HG03097 (cell line): ENCODE measurements at regions not wholly inside any gene's neighbourhood (a gene's known extent, or its start where the extent isn't known, plus 50 kb on each side); places are given as distances from the start of the nearest gene placed in this dataset.

Experiments used
- ATAC-seq: cut with Tn5 transposase; IDR thresholded peaks from one replicate; pipeline ENCODE4 v1.9.1; 2021; ENCODE audit not compliant: unreplicated experiment, low FRiP score

DNA sequence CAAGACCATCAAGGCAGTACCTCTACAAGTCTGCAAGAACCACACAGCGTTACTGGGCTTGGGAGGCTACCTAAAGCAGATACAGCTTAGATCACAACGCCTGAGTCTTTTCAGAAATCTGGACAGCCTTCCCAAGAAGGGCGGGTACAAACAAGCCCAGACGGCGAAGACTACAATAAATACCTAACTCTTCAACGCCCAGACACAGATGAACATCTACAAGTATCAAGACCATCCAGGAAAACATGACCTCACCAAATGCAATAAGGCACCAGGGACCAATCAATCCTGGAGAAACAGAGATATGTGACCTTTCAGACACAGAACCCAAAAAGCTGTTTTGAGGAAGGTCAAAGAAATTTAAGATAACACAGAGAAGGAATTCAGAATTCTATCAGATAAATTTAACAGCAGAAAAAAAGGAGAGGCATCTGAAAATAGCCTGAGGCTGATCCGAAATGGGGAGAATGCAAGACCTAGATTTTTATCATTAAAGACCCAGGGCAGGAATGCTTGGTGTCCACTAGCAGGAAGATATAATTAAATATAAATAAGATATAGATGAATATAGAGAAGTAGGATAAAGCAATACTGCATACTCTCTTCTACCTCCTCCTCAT is 131.7 kb upstream of the COL21A1 start:
- no peak for ATAC-seq

DNA sequence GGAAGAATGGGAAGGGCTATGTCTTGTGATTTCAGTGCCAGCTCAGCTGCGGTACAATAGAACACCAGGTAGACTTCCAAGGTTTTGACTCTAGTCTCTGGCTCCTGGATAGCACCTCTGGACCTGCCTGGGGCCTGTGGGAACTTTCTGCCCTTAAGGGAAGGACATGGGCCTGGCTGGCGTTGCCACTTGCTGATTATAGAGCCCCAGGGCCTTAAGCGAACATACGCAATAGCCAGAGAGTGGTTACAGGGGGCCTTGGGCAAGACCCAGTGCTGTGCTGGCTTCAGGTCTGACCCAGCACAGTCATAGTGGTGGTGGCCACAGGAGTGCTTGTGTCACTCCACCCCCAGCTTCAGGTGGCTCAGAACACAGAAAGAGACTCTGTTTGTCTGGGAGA is 131.1 kb upstream of the COL21A1 start:
- no peak for ATAC-seq

DNA sequence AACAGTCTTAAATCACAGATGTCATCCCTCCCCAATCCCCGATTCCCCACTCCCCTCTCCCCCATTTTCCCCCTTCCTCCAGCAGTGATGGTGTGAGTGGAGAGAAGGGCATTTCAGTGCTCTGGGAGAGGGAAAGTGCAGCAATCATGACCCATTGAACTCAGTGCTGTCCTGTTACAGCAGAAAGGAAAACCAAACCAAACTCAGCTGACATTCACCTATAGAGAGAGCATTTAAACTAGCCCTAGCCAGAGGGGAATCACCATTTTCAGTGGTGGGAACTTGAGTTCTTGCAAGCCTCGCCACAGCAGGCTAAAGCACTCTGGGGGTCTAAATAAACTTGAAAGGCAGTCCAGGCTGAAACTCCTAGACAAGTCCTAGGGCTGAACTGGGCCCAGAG is 129.9 kb upstream of the COL21A1 start:
- no peak for ATAC-seq

DNA sequence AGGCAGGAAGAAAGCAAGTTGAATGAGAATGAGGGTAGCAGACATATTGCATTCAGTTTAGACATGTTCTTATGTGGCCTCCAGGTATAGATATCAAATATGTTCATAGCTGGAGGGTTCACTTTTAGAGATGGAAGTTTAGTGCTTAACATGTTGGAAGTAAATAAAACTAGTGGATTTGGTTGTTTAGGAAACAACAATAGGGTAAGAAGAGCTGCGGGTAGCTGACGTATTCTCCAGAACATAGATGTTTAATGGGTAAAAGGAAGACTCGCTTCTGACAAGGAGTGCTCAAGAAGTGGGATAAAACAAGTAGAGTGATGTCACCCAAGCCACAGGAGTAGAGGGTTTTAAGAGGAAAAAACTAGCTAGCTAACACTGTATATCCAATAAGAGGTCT is 128.4 kb upstream of the COL21A1 start:
- ATAC-seq: no peak

DNA sequence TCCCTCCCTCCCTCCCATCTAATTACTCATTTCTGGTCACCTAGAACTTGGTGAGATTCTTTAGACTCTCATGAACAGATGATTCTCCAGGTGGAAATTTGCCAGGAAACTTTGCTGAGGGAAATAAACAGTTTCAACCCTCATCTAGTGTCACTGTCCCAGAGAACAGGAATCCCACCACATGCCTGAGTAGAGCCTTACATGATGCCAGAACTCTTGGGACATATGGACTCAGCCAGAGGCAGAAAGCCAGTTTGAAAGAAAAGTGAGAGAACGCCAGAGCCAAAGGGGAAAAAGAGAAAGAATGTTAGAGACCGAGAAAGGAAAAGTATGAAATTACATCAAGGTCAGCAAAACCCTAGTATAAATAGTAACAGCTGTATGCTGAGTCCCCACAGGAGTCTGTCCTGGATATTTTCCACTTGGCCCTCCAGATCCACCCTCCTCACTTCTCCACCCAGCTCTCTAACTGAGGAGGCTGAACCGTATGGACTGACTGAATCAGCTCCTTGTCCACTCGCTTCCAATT is 127.5 kb upstream of the COL21A1 start:
- ATAC-seq: no peak

DNA sequence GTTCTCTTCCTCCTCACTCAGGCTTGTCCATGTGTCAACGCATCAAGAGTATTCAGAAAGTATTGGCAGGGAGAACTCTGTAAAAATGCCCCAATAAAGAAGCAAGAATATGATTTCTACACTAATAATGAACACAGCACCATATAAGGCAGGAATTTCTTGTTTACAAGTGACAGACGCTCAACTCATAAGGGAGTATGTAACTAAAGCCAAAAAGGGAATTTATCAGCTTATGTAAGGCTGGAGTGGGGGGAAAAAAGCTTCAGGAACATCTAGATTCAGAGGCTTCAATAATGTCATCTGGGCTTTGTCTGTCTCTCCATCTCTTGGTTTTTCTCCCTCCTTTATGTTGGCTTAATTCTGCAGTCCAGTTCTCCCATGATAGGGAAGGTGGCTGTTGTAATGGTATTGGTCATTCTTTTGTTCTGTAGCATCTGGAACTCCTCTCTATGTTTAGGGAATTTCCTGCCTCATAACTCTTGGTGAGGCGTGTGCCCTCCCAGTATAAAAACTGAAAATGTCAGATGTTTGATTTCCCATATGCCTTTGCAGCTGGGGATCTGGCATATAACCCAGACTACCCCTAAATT is 125.1 kb upstream of the COL21A1 start:
- ATAC-seq: no peak

DNA sequence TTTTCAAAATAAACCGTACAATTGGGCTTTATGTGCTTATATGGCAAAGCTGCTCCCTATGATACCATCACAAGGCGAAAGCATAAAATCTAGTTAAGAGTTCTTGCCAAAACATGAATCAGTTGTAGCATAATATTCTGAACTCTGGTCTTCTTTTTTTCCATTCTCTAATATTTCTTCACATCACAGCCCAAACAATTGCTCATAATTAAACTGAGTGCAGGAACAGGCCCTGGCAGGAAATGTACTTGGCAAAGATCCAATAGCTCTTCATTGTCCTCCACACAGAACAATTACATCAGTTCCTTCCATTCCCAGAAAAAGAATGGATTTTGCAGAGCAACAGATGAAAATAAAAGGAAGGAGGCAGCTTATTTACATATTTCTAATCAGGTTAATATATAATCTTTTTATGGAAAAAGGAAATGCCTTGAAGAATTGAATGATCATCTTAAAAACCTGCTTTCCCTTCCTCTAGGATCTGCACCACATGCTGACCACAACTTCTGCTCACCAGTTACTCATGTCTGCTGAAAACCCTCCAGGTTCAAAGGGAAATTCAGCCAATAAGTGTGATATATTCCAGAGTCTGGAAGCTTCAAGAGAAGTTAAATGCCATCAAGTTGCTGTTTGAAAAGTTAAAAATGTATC is 123.3 kb upstream of the COL21A1 start:
- peak; percentile 64 for ATAC-seq

DNA sequence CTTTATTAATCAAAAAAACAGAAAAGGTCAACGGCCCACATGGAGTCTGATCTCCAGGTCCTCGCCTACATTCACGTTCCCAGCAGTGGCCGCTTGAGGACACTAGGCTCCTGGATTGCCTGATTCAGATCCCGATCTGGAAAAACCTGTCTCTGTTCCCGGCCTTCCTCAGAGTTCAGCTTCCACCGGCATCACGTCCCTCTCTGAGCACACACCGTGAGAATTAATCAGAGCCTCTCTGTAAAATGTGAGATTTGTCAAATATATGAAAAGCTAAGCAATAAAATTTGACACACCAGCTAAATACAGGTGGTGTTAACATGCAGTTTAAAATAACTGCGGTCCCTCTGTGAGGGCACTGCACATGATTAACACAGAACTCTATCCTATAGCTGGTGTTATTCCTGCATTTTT is 122.8 kb upstream of the COL21A1 start:
- ATAC-seq: no peak

DNA sequence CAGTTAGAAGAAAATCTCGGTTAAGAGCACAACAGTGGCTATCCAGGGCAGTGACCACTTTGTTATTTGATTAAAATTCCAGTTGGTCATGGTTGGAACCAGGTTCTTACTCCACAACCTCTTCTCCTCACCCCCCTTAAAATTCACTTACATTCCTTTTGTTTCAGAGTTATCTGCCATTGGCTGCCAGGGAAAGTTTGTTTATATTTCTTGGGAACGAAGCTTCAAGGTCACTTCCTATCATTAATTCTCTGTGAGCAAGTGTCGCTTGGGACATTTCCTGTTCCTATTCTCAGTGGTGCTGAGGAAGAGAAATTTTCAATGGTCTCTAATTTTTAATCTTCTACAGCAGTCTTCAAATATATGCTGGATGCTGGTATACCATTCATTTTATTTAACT is 121.1 kb upstream of the COL21A1 start:
- ATAC-seq: no peak

DNA sequence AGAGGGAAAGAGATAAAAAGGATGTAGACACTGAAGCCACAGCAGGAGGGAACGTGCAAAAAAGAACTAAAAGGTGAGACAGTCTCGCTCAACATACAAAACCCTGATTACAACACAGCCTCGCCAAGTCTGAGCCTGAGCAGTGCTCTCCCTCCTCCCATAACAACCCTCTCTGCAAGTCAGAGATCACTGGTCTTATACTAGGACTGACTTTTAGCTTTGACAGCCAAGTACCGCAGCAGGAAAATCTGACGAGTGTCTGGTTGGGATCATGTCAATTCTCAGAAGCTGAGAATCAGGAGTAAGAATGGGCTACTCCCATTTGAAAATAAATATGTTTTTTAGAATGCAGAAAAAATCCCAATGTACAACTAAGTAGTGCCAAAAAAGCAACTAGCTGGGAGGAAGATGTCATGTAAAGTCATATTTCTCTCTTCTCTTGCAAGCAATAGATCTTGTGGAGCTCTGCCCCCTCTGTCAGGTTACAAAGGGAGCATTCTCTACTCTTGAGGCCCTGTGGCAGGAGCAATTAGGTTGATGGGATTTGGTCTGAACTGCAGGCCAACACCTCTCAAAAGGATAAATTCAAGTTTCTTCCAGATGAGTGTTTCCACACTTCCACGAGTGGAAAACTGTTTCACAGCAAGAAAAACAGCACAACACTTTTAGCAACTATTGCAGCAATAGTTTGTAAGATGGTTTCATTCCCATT is 118.9 kb upstream of the COL21A1 start:
- no peak for ATAC-seq

DNA sequence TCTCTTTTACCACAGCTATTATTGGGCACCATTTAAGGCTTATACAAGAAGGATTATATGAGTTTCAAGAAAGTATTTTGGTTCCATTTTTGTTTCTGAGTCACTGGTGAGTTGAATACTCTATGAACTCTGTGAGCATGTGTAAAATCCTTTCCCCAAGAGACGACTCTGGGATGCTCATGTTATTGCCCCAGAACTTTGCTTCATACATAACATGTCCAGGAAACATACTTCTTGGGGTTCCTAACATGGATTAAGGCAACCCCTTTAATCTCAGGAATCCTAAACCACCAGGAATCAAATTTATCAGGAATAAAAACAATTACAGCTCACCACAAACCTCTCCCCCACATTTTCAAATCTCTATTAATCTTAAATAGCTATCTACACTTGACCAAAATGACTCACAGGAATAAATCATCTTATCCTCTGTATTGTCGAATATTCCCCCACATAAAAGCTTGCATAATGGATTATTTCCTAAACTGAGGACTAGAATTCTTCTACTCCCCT is 117.5 kb upstream of the COL21A1 start:
- ATAC-seq: no peak

DNA sequence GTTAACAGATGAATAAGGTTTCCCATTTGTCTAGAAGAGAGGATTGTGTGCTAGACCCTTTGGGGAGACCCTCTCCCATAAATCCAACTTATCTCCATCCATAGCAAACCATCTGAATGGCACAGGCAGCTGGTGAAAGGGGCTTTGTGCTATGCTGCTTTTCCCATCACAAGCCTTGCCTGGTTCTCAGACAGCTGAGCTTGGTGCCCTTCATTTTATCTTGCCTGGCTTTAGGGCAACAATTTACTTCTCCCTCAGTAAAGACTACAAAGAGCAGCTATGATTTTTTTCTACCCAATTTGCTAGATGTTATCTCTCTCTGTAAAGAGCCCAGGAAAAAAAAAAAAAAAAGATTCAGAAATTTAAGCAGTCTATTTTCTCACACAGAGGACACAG is 117.0 kb upstream of the COL21A1 start:
- ATAC-seq: no peak

DNA sequence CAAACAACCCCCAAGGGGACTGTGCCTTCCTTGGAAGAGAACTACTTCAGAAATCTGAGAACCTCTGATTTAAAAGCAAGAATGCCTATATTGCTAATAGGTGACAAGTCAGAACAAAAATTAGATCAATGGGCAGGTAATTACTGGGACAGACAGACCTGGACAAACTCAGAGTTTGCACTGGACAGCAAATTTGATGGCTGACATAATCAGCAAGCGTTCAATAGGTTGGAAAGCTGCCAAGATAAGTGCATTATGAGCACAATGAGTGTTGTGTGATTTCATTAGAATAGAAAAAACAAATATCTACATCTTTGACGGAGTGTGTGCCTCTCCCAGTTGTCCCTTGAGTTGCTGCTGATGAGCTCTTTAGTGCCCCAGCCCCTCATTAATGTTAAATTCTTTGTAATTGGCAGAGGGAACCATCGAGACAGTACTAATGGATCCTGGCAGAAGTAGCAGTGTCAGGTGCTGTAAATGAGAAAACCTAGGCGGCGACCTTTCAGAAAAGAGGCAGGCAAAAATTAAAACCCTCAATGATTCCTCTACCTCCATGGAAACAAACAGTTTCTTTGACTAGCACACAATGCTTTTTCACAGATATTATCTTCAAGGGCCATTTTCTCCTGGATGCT is 116.5 kb upstream of the COL21A1 start:
- no peak for ATAC-seq

DNA sequence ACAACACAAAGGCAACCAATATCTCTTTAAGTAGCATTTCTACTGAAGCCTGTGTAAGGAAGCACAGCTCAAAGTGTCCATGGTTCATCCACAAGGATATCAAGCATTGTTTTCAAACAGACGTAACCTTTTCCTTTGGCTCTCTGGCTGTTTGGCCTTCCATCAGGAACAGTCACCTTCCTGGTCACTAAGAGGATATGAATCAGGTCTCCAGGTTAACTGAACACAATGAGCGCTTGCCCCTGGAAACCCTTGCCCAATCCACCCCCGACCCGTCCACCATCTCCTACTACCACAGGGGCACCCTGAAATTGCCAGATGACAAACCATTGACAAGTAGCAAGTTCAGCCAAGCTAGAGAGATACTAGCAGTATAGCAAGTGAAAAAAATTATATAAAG is 114.4 kb upstream of the COL21A1 start:
- no peak for ATAC-seq

DNA sequence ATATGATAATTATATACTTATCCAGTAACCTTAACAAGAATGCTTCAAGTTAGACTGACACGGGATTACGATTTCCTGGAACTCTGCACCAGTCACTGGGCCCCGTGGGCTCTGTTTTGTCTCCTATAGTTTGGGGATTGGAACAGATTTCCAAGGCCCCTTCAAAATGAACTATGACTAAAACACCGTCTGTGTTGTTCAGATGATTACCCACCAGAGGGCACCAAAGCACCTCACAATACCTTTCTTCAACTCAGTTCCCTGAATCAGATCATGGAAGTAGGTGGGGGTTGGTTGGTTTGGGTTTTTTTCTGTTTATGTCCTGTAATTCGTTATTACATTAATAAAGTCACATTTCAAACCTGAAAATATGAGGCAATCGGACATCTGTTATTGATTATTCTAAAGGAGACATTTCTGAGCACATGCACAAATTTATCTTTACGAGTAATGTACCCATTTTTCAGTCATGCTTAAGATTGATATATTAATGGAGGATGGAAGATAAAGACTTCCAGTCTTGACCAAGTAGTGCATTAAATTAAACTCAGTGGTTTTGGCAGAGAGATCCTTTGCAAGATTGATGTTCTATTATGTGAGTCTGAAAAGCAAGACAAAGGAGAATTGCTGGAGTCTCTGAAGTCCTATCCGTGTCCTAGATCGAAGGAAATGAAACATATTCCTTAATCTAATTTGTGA is 112.0 kb upstream of the COL21A1 start:
- no peak for ATAC-seq

DNA sequence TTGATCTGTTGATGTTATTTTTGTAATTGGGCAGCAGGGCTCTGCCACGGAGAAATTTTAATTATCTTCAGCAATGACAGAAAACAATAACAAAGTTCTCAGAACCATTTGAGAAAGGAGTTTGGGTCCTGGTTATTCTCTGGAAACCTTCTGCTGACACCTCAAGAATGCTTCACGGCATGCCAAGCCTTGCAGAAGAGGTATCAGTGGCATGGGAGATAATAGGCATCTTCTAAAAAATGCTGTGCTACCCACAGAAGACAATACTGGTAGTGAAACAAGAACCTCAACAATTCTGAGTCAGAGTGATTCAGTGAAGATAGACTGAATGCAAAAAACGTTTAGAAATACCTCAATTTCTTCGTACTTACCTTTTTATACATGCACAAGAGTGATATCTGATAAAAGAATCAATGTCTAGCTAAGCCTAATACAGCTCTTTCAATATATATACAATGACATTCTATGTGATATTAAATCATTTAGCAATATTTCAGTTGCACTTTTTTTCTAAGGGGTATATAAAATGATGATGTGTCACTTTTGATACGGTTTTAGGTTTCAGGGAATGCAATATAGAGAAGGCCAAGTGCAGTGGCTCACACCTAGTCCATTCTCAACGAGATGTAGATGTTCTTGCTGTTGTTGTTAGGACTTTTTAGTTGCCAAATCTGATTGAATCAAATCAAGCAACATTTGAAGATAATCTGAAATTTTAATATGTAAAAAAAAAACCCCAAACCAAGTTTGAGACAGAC is 110.4 kb upstream of the COL21A1 start:
- ATAC-seq: no peak

DNA sequence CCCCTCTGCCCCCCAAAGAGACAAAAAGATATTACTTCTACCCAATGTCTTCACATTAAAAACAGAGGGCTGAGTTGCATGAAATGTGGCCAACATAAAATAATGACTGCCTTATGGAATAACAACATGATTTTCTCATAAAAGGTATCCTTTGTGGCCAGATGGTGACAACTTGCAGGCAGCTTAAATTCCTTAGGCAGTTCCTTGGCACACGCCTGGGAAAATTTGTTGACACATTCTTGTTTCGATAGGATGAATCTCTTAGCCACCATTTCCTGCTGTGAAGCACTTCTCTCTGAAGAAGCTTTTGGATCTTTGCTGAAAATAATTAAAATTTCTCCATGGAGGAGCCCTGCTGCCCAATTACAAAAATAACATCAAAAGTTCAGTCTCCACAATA is 109.0 kb upstream of the COL21A1 start:
- ATAC-seq: no peak

DNA sequence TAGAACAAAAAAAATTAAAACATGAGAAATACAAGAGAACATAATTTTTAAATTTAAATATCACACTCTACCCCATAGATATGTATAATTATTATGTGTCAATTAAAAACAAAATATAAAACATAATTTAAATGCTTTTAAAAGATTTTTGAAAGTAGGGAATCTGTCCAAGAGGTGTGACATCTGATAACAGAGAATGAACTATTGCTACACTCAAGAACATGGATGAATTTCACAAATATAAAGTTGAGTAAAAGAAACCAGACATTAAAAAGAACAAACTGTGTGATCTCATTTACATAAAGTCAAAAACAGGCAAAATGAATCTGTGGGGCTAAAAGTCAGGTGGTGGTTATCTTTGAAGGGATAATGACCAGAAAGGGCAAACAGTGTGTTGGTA is 106.5 kb upstream of the COL21A1 start:
- ATAC-seq: no peak

DNA sequence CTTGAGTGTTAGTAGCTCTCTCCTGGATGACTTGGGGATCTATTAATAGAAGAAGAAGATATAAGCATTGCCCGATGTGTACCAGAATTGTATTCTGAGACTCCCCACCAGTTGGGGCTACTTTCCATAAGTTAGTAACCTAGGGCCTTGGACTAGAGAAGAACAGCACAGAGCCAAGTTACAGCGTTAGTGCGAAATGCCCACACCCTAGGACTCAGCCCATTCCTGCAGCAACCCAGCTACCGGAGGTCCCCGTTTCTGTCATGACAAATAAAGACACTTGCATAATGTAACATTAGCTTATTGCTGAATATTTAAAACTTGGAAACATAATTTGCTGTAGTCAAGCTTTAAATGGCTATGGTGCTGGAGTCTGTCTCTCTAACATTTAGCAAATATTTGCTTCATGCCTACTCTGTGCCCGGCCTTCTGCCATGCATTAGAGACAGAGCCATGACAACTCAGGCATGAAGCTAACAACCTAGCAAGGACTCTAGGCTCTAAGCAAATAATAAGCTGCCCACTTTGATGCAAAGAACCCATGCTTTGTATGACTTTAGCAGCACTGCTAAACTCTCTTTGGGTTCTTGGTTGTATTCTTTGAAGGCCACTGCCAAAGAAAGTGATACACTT is 103.4 kb upstream of the COL21A1 start:
- ATAC-seq: no peak
